CD4-positive, alpha-beta memory T cell (primary cell): ENCODE measurements at regions not wholly inside any gene's neighbourhood (a gene's known extent, or its start where the extent isn't known, plus 50 kb on each side); places are given as distances from the start of the nearest gene placed in this dataset.

Source experiments
- CTCF ChIA-PET: fragments of 350-600 bp; sonication (Branson Sonifier 250); formaldehyde crosslinking; loops from one replicate; lab custom pipeline; 2021; ENCODE audit warnings: inconsistent platforms; ENCODE audit not compliant: partially characterized antibody; lab: Charles Lee
- POLR2A ChIA-PET: fragments of 350-600 bp; sonication (Branson Sonifier 250); formaldehyde crosslinking; loops from one replicate; lab custom pipeline; 2021; ENCODE audit not compliant: partially characterized antibody; lab: Charles Lee
- DNase-seq, 5 donors: peaks; one replicate each; pipeline versions ENCODE4 v3.0.0 to v3.0.0-alpha.2; 2020 to 2022; ENCODE audit warnings: mixed read lengths in 1 of 5
- H3K27ac ChIP-seq: one replicate; pipeline ENCODE4 v1.7.0; 2013; ENCODE audit warnings: low read depth, low read length
- H3K27me3 ChIP-seq: 2 replicates; pipeline ENCODE4 v1.7.0; 2013; ENCODE audit warnings: mild to moderate bottlenecking, low read length, moderate library complexity; ENCODE audit not compliant: insufficient read depth
- H3K36me3 ChIP-seq: 2 replicates; pipeline ENCODE4 v1.7.0; 2013; ENCODE audit warnings: mild to moderate bottlenecking, low read length, moderate library complexity; ENCODE audit not compliant: insufficient read depth
- H3K4me1 ChIP-seq: 2 replicates; pipeline ENCODE4 v1.7.0; 2013; ENCODE audit warnings: mild to moderate bottlenecking, low read length, moderate library complexity; ENCODE audit not compliant: insufficient read depth
- H3K4me3 ChIP-seq, 2 donors: one replicate each; pipeline ENCODE4 v1.7.0; 2013; ENCODE audit warnings: low read length in 2 of 2, mild to moderate bottlenecking in 1 of 2
- H3K9me3 ChIP-seq, 2 donors: one replicate each; pipeline ENCODE4 v1.7.0; 2013; ENCODE audit warnings: low read length in 2 of 2, control low read depth in 1 of 2; ENCODE audit not compliant: control insufficient read depth in 1 of 2
- H3K27ac Mint-ChIP-seq, 7 donors: one replicate each; pipeline ENCODE4 v1.8.0; 2020 to 2021; ENCODE audit warnings: mixed read lengths in 7 of 7, mild to moderate bottlenecking in 6 of 7, inconsistent platforms in 3 of 7, moderate library complexity in 3 of 7
- H3K27me3 Mint-ChIP-seq, 2 donors: one replicate each; pipeline ENCODE4 v1.8.0; 2020 to 2021; ENCODE audit warnings: mixed read lengths in 2 of 2
- H3K36me3 Mint-ChIP-seq, 2 donors: one replicate each; pipeline ENCODE4 v1.8.0; 2020 to 2021; ENCODE audit warnings: mixed read lengths in 2 of 2, inconsistent platforms in 1 of 2, mild to moderate bottlenecking in 1 of 2
- H3K4me1 Mint-ChIP-seq, 4 donors: one replicate each; pipeline ENCODE4 v1.8.0; 2020 to 2021; ENCODE audit warnings: mixed read lengths in 4 of 4, mild to moderate bottlenecking in 1 of 4
- H3K4me3 Mint-ChIP-seq, 8 donors: one replicate each; pipeline ENCODE4 v1.8.0; 2020 to 2021; ENCODE audit warnings: mixed read lengths in 8 of 8, mild to moderate bottlenecking in 7 of 8, moderate library complexity in 6 of 8, inconsistent platforms in 3 of 8
- H3K9me3 Mint-ChIP-seq, 8 donors: one replicate each; pipeline ENCODE4 v1.8.0; 2020 to 2021; ENCODE audit warnings: mixed read lengths in 8 of 8, mild to moderate bottlenecking in 5 of 8, inconsistent platforms in 3 of 8, moderate library complexity in 1 of 8
- intact Hi-C: fragments of 100-400 bp; cut with micrococcal nuclease; formaldehyde crosslinking; loops from one replicate; pipeline ENCODE4 v1.15.1; 2023

DNA sequence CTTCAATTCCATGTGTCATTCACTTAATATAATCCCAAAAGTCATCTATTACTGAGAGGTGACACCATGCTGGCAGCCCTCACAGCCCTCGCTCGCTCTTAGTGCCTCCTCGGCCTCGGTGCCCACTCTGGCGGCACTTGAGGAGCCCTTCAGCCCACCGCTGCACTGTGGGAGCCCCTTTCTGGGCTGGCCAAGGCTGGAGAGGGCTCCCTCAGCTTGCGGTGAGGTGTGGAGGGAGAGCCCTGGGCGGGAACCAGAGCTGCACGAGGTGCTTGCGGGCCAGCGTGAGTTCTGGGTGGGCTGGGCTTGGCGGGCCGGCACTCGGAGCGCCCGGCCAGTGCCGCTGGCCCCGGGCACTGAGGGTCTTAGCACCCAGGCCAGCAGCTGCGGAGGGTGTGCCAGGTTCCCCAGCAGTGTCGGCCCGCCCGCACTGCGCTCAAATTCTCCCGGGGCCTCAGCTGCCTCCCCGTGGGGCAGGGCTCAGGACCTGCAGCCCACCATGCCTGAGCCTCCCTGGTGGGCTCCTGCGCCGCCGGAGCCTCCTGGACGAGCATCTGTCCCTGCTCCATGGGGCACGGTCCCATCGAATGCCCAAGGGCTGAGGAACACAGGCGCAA, 374.1 kb downstream of the ELAVL2 start:
- Histone ChIP-seq H3K9me3 (no peaks in the 10 kb centered on the region), H3K27ac (no peak overlapping the region), H3K36me3 (no peaks in the 10 kb centered on the region), H3K27me3 (no peaks in the 10 kb centered on the region), H3K4me1 (no peaks in the 10 kb centered on the region), H3K4me3 (no peak overlapping the region)
- Mint-ChIP-seq H3K27me3 (no peaks in the 10 kb centered on the region), H3K27ac (no peak overlapping the region), H3K36me3 (no peaks in the 10 kb centered on the region), H3K9me3 (peaks cover 0 to 18% (median 4%) of the 10 kb centered on the region in 8 donors), H3K4me3 (no peak overlapping the region), H3K4me1 (no peaks in the 10 kb centered on the region)
- ChIA-PET POLR2A (no interaction called here), CTCF (no interaction called here)
- intact Hi-C loops, result no loop called here
- no peak for DNase-seq

DNA sequence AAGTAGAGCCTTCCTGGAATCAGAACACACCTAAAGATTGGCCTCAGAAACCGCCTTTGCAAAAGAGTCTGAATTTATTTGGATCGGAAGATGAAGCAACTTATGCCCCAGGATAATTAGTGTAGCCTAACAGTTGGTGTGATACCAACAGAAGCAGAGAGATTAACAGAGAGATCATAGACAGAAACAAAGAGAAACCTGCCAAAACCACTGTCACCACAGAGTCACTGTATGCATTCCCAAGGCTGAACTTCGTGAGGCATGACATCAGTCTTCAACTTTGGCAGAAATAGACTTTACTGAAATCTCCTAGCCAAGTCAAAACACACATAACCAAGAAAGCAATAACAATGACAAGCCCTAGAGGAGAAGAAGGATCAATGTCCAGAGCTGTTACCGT, 361.8 kb downstream of the ELAVL2 start:
- POLR2A ChIA-PET, result no interaction called here
- Mint-ChIP-seq H3K9me3 (peaks cover 3 to 15% (median 8%) of the 10 kb centered on the region in 8 donors), H3K27ac (no peak overlapping the region), H3K4me3 (no peak overlapping the region), H3K27me3 (no peaks in the 10 kb centered on the region), H3K36me3 (no peaks in the 10 kb centered on the region), H3K4me1 (peaks cover 0 to 1% (median 0%) of the 10 kb centered on the region in 4 donors)
- intact Hi-C loops, result no loop called here
- Histone ChIP-seq H3K27ac (no peak overlapping the region), H3K9me3 (peaks cover 0 to 3% of the 10 kb centered on the region in 2 donors), H3K36me3 (no peaks in the 10 kb centered on the region), H3K27me3 (no peaks in the 10 kb centered on the region), H3K4me1 (no peaks in the 10 kb centered on the region), H3K4me3 (no peak overlapping the region)
- no peak for DNase-seq
- CTCF ChIA-PET, result no interaction called here

DNA sequence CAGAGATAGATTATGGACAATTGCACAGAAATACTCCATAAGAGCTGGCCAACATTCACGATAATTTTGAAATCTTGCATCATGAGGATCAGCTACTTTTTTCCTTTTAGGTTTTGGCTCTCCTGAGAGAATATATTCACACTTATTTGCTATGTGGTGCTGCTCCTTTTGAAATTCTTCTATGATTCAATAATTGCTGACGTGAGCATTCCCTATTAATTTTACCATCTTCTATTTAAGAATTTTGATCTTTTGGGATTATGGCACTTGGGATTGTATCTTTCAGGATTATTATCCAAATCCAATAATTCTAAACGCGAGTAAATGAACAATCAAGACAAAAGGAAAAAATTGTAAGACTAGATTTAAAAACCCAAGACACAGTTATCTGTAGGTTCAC, 358.8 kb downstream of the ELAVL2 start:
- H3K36me3 ChIP-seq, result no peaks in the 10 kb centered on the region
- POLR2A ChIA-PET, result no interaction called here
- H3K27me3 Mint-ChIP-seq, result no peaks in the 10 kb centered on the region
- H3K9me3 Mint-ChIP-seq, result peaks cover 0 to 16% (median 9%) of the 10 kb centered on the region in 8 donors
- H3K4me1 Mint-ChIP-seq, result peaks cover 0 to 1% (median 0%) of the 10 kb centered on the region in 4 donors
- H3K27ac Mint-ChIP-seq, result no peak overlapping the region
- H3K4me3 Mint-ChIP-seq, result no peak overlapping the region
- no peaks in the 10 kb centered on the region for H3K27me3 ChIP-seq
- H3K27ac ChIP-seq, result no peak overlapping the region
- CTCF ChIA-PET, result no interaction called here
- H3K4me1 ChIP-seq, result no peaks in the 10 kb centered on the region
- intact Hi-C loops, result no loop called here
- DNase-seq, result no peak
- no peaks in the 10 kb centered on the region for H3K36me3 Mint-ChIP-seq
- no peak overlapping the region for H3K4me3 ChIP-seq
- H3K9me3 ChIP-seq, result no peaks in the 10 kb centered on the region

DNA sequence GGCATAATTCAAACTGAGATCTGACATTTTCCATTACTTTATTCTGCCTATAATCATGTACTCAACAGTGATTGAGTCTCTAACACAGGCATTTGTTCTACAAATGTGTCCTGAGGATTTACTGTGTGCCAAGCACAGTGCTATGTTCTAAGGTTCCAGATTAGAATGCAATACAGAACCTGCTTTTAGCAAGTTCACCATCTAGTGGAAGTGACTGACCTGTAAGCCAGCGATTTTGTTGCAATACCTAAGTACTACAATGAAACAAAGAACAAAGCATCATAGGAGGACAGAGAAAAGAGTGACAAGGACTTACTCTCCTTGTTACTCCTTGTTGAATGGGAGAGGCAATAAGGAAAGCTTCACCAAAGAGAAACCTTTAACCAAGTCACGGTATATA, 348.1 kb downstream of the ELAVL2 start:
- no peaks in the 10 kb centered on the region for H3K4me1 Mint-ChIP-seq
- H3K27me3 ChIP-seq, result no peaks in the 10 kb centered on the region
- ChIA-PET POLR2A (no interaction called here), CTCF (no interaction called here)
- H3K9me3 ChIP-seq, result no peaks in the 10 kb centered on the region
- no peak overlapping the region for H3K4me3 ChIP-seq
- H3K9me3 Mint-ChIP-seq, result peaks cover 2 to 13% (median 7%) of the 10 kb centered on the region in 8 donors
- no peak overlapping the region for H3K27ac ChIP-seq
- no peaks in the 10 kb centered on the region for H3K4me1 ChIP-seq
- H3K4me3 Mint-ChIP-seq, result no peak overlapping the region
- no peak overlapping the region for H3K27ac Mint-ChIP-seq
- H3K36me3 ChIP-seq, result no peaks in the 10 kb centered on the region
- H3K27me3 Mint-ChIP-seq, result no peaks in the 10 kb centered on the region
- H3K36me3 Mint-ChIP-seq, result no peaks in the 10 kb centered on the region
- intact Hi-C loops, result no loop called here
- no peak for DNase-seq

DNA sequence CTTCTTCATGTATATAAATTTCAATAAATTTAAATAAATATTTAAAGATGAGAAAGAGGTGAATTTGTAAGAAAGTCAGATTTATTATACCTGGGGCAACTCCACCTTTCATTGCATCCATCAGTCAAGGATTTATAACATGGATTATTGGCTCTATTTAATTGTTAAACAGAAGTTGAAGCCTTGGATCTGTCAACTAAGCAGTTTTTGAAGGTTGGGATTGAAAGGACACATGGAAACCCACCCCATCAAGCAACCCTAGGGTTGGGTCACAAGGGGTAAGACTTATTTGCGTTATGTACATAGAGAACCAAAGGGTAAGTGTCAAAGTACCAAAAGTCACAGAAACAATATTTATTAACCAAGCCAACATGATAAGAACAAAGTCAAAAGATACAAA, 342.5 kb downstream of the ELAVL2 start:
- H3K27ac ChIP-seq, result no peak overlapping the region
- intact Hi-C loops, result no loop called here
- Mint-ChIP-seq H3K4me1 (no peaks in the 10 kb centered on the region), H3K36me3 (no peaks in the 10 kb centered on the region), H3K9me3 (peaks cover 0 to 13% (median 6%) of the 10 kb centered on the region in 8 donors), H3K4me3 (no peak overlapping the region), H3K27ac (no peak overlapping the region), H3K27me3 (no peaks in the 10 kb centered on the region)
- no peaks in the 10 kb centered on the region for H3K36me3 ChIP-seq
- CTCF ChIA-PET, result no interaction called here
- no peak overlapping the region for H3K4me3 ChIP-seq
- H3K9me3 ChIP-seq, result no peaks in the 10 kb centered on the region
- no peak for DNase-seq
- no peaks in the 10 kb centered on the region for H3K4me1 ChIP-seq
- H3K27me3 ChIP-seq, result no peaks in the 10 kb centered on the region
- POLR2A ChIA-PET, result no interaction called here

DNA sequence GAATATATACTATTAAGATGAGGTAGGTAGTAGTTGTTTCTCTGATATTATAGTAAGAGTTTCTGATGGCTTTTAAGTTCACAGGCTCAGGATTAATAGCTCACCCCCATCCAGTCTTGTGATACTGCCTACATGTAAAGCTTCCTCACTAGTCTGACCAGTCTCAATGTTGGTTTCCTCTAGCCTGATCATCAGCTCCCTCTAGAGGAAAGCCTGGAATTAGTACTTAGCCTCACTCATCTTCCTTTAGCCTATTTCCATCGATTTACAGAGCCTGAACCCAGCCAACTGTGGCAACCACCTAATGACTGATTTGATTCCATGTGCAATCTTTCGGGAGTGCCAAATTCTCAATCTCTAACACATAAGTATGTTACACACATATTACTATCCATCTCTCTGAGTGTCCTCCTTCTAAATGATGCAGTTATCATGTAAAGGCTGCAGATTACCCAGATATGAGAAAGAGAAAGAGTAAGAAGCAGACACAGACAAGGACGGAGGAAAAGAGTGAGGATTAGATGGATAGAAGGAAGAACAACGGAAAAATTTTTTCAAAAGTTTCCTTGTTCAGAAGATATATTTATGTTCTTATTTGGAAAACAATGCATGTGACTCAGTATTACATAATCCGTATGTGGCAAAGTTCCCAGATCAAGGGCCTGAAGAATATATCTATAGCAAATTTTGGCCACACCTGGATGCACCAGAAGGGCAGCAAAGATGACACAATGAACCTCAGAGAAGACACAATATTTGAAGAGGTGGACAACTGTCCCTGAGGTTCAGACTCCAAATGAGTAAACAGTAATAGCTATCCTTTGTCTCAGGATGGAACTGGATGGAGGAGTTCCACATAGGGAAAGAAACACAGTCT, 333.7 kb downstream of the ELAVL2 start:
- H3K9me3 Mint-ChIP-seq, result peaks cover 0 to 5% (median 1%) of the 10 kb centered on the region in 8 donors
- ChIA-PET POLR2A (no interaction called here), CTCF (no interaction called here)
- Histone ChIP-seq H3K4me3 (no peak overlapping the region), H3K9me3 (no peaks in the 10 kb centered on the region), H3K36me3 (no peaks in the 10 kb centered on the region), H3K27me3 (no peaks in the 10 kb centered on the region), H3K4me1 (no peaks in the 10 kb centered on the region), H3K27ac (no peak overlapping the region)
- no peaks in the 10 kb centered on the region for H3K4me1 Mint-ChIP-seq
- intact Hi-C loops, result no loop called here
- no peaks in the 10 kb centered on the region for H3K36me3 Mint-ChIP-seq
- no peak overlapping the region for H3K27ac Mint-ChIP-seq
- no peaks in the 10 kb centered on the region for H3K27me3 Mint-ChIP-seq
- no peak for DNase-seq
- H3K4me3 Mint-ChIP-seq, result no peak overlapping the region

DNA sequence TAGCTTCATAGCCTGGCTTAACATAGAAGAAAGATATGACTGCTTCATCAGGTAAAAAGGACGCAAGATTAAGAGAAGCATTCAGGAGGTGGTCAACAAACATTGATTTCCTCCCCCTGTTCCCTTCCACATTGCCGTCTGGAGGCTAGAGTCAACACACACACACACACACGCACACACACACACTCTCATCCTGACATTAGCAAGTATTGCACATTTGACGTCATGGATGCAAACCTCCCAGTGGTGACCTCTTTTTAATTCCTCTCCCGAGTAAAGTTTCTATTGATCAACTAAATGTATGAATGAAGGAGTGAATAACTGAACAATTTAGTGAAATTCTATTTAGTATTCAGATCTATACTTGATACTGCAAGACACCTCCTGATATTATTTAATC, 332.8 kb downstream of the ELAVL2 start:
- H3K9me3 ChIP-seq, result no peaks in the 10 kb centered on the region
- no peaks in the 10 kb centered on the region for H3K4me1 ChIP-seq
- H3K27ac ChIP-seq, result no peak overlapping the region
- Mint-ChIP-seq H3K9me3 (peaks cover 0 to 3% (median 1%) of the 10 kb centered on the region in 8 donors), H3K4me3 (no peak overlapping the region), H3K36me3 (no peaks in the 10 kb centered on the region), H3K27ac (no peak overlapping the region), H3K4me1 (no peaks in the 10 kb centered on the region), H3K27me3 (no peaks in the 10 kb centered on the region)
- ChIA-PET POLR2A (no interaction called here), CTCF (no interaction called here)
- no peak for DNase-seq
- intact Hi-C loops, result no loop called here
- H3K4me3 ChIP-seq, result no peak overlapping the region
- no peaks in the 10 kb centered on the region for H3K27me3 ChIP-seq
- H3K36me3 ChIP-seq, result no peaks in the 10 kb centered on the region
